ENCODE measurements at regions not wholly inside any gene's neighbourhood (a gene's known extent, or its start where the extent isn't known, plus 50 kb on each side); places are given as distances from the start of the nearest gene placed in this dataset.

DNA sequence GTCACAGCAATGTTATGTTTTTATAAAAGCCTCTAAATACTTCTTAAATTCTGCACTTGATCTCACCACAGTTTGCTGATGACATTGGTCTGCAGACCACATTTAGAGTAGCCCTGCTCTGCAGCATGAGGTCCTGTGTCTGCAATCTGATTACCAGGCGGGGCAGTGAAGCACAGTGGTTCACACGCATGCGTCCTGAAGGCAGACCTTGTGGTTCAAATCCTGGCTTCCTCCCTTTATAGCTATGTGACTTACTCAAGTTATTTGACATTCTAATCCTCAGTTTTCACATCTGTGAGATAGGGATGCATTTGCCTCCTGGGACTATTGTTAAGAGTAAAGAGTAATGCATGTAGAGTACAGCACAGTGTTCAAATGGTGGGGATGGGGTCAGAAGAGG is 50.3 kb downstream of the BMAL2 start:
- no peak for DNase-seq (ENCODE audit: low read depth)

DNA sequence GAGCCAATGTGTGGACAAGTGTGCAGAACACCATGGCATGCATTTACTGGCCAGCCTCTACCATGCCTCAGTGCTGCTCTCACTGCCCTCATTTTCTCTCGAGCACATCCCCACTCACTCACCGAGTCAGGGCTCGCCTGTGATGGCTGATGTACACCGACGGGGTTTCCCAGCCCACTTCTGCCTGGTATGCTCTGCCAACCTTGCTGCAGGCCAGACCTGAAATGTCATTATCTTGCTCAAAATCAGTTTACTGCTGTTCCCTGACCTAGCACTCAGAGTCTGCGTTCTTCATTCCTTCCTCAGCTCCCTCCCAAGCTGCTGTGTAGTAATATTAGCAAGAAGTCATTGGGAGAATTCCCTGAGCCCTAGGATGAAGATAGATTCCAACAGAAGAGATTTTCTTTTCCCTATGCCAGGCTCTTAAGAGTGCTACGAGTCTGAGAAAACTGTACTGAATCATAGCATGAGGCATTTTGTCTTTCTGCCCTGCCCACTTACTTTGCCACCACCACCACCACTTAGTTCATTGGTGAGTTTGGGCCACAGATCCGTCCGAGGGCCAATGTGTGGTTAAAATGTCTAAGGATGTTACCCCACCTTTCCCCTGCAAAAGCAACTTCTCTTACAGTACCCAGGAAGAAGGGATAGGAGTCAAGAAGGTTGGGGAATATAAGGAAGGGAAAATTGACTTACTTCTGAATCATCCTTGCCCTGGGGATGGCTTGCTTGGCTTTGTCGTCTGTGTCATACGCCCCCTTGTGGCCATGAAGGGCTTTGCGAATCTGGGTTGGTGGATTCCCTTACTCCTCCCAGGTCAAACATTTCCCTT is 51.0 kb downstream of the BMAL2 start:
- DNase-seq (ENCODE audit: low read depth) = peak; percentile 91

DNA sequence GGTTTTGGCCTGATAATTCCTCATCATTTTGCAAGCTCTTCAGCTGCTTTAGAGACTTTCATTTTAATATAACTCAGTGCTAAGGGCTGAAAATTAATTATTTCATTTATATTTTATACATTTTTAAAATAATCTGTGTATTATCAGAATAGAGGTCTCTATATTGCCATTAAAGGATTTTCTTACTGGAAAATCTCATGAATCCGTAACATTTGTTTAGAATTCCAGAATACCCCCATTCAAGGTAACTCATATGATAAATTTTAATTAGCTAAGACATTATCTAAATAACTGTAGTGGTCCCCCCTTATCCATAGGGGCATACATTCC is 51.6 kb downstream of the BMAL2 start:
- DNase-seq (ENCODE audit: low read depth) = no peak

DNA sequence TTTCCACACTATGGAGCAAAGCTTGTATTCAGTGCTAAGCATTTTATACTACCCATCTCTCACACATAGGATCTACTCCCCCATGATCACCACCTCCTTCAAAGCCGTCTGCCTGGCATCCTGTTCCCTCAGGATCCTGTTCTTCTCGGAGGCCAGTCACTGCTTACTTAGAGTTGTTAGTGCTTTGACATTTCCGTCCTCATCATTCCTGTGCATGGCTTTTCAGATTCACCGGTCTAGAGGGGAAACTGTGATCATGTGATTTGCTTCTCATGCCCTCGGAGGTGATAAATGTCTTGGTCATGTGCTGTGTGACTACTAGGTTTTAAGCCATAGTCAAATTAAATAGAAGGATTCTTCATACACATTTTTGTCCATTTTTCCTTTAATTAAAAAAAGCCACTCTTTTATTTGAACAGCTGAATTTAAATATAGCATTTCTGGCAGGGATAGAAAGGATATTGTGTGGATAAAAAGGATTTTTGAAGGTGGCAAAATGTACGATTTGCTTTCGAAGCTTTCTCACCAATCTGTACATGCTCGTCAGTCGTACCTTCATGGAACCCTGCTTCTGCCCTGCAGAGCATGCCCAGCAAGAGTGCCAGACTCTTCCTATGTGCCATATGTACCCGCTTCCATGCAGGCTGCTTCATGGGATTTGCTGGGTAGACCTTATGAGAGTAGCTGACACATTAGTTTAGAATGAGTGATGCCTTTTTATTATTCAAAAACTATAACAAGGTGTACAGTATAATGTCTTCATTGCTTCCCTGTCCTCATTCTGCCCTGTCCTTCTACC is 53.3 kb downstream of the BMAL2 start:
- no peak for DNase-seq (ENCODE audit: low read depth)

DNA sequence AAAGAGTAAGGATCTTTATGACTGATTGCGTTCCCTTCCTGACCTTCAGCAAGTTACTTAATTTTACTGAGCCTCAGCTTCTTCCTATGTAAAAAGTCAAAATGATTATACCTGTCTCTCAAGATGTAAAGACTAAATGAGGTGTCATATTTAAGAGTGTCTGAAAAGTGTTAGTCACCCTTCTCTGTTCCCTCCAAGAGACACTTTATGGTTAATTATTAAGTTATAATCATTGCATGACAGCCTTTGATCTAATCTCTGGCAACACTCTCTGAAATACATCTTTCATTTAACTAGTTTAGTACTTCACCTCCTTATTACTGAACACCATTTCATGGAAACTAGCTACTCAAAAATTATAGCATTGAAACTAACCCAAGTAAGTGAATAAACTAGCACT is 54.8 kb downstream of the BMAL2 start:
- DNase-seq (ENCODE audit: low read depth) = no peak

DNA sequence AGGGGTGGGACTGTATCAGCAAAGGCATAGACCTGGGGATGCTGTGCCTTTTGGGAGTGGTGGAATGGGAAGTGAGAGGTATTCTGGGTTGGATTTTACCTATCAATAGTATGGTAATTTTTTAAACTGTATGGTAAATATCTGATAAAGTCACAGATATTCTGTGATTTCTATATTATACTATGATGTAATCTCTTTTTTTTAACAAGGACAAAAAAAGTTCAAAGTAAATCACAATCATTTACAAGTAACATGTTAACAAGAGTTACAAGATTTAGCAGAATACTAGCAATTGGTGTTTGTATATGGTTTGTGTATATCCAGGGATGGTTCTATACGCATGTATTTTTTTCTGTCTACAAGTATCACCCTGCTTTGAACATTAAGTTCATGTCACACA is 56.0 kb downstream of the BMAL2 start:
- DNase-seq (ENCODE audit: low read depth) = no peak

DNA sequence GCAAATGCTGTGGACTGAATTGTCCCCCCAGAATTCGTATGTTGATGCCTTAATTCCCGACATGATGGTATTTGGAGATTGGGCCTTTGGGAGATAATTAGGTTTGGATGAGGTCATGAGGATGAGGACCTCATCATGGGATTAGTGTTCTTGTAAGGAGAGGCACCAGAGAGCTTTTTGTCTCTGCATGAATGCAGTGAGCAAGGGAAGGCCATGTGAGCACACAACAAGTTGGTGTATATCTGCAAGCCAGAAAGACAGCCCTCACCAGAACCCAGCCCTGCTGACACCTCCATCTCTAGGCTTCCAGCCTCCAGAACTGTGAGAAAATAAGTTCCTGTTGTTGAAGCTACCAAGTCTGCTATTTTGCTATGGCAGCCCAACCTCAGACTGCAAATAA is 51.9 kb upstream of the SMCO2 start:
- DNase-seq (ENCODE audit: low read depth) = no peak

DNA sequence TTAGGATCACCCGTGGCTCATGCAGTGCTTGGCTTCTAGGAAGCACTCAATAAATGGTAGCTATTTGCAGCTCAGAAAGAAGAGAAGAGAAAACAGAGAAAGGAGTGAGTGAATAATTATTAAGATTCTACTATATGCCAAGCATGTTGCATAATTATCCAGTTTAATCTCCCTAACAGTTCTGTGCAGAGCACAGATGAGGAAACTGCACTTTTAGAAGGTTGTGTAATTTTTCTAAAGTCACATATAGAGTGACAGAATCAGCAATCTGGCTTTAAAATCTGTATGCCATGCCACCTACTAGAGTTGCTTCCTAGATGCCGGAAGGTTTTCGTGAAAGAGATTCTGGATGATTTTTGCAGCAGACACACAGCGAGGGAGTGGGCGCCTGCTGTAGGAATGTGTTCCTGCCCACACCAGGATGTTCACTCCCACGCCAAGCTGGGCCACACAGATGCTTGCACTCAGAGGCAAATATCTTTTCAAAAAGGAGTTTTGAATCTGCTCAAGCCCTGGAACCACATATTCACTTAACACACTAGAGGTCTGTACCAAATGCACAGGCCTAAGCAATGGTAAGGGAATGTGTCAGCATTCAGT is 50.2 kb upstream of the SMCO2 start:
- no peak for DNase-seq (ENCODE audit: low read depth)

Data from ELR (cell line).